Gastroesophageal sphincter (tissue), 4 donors: ENCODE measurements at regions not wholly inside any gene's neighbourhood (a gene's known extent, or its start where the extent isn't known, plus 50 kb on each side); places are given as distances from the start of the nearest gene placed in this dataset.

Source experiments
- ATAC-seq: fragments of 150-250 bp; one replicate; pipeline ENCODE4 v1.9.1; 2016; ENCODE audit warnings: mild to moderate bottlenecking, moderate library complexity
- H3K27ac ChIP-seq, 4 donors: fragments of 200-600 bp; sonication (generic) in 3 of 4; 1 replicate in 3 of 4; 2 replicates in 1 of 4; pipeline ENCODE4 v1.5.1; 2016 to 2019
- H3K27me3 ChIP-seq: fragments of 200-600 bp; sonication (generic); one replicate; pipeline ENCODE4 v1.5.1; 2019
- H3K36me3 ChIP-seq, 2 donors: fragments of 200-600 bp; sonication (generic); one replicate each; pipeline ENCODE4 v1.5.1; 2019; ENCODE audit warnings: control low read depth in 1 of 2
- H3K4me1 ChIP-seq, 3 donors: fragments of 200-600 bp; sonication (generic); 1 replicate in 2 of 3; 2 replicates in 1 of 3; pipeline ENCODE4 v1.5.1; 2016 to 2019; ENCODE audit warnings: control low read depth in 2 of 3
- H3K4me3 ChIP-seq, 2 donors: fragments of 200-600 bp; sonication (generic); one replicate each; pipeline ENCODE4 v1.5.1; 2019; ENCODE audit warnings: mild to moderate bottlenecking in 1 of 2, moderate library complexity in 1 of 2
- H3K9me3 ChIP-seq, 3 donors: fragments of 200-600 bp; sonication (generic); one replicate each; pipeline ENCODE4 v1.5.1; 2017 to 2019; ENCODE audit warnings: control low read depth in 2 of 3
- EP300 ChIP-seq: sonication (generic); formaldehyde crosslinking; IDR thresholded peaks from one replicate; pipeline ENCODE4 v1.6.1; 2017; ENCODE audit warnings: antibody characterized with exemption, mild to moderate bottlenecking
- POLR2A ChIP-seq, 2 donors: fragments of 450-650 bp; IDR thresholded peaks; one replicate each; pipeline ENCODE4 v1.6.1; 2017; ENCODE audit warnings: antibody characterized with exemption in 2 of 2, mild to moderate bottlenecking in 2 of 2, moderate library complexity in 1 of 2
- POLR2AphosphoS5 ChIP-seq: sonication (generic); formaldehyde crosslinking; IDR thresholded peaks from one replicate; pipeline ENCODE4 v1.6.1; 2017; ENCODE audit warnings: antibody characterized with exemption
- WGBS, 2 donors: methylation state at CpG; one replicate each; pipeline ENCODE4 v1.1.5; 2018; ENCODE audit warnings: low coverage in 1 of 2; 5-methylcytosine and 5-hydroxymethylcytosine counted together
- TF ChIP-seq, protein P1 (sequence below), 4 experiments: fragments of 200-600 bp in 2 of 4; fragments of 450-650 bp in 2 of 4; sonication (generic) in 1 of 4; IDR thresholded peaks; one replicate each; pipeline ENCODE4 v1.5.1; 2017 to 2019; ENCODE audit warnings: antibody characterized with exemption in 4 of 4, mild to moderate bottlenecking in 2 of 4, moderate library complexity in 2 of 4

DNA sequence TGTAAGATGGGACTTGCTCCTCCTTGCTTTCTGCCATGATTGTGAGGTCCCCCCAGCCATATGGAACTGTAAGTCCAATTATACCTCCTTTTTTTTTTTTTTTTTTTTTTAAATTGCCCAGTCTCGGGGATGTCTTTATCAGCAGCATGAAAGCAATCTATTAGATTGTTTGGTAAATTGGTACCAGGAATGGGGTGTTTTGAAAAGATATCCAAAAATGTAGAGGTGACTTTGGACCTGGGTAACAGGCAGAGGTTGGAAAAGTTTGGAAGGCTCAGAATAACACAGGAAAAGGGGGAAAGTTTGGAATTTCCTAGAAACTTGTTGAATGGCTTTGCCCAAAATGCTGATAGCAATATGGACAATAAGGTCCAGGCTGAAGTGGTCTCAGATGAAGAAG, 545.8 kb upstream of the ALCAM start:
- Histone ChIP-seq H3K4me1 (no peaks in the 10 kb centered on the region), H3K9me3 (peaks cover 0 to 18% (median 0%) of the 10 kb centered on the region in 3 donors), H3K4me3 (no peak overlapping the region), H3K27me3 (no peaks in the 10 kb centered on the region), H3K27ac (no peak overlapping the region), H3K36me3 (no peaks in the 10 kb centered on the region)
- TF ChIP-seq, protein P1, sequence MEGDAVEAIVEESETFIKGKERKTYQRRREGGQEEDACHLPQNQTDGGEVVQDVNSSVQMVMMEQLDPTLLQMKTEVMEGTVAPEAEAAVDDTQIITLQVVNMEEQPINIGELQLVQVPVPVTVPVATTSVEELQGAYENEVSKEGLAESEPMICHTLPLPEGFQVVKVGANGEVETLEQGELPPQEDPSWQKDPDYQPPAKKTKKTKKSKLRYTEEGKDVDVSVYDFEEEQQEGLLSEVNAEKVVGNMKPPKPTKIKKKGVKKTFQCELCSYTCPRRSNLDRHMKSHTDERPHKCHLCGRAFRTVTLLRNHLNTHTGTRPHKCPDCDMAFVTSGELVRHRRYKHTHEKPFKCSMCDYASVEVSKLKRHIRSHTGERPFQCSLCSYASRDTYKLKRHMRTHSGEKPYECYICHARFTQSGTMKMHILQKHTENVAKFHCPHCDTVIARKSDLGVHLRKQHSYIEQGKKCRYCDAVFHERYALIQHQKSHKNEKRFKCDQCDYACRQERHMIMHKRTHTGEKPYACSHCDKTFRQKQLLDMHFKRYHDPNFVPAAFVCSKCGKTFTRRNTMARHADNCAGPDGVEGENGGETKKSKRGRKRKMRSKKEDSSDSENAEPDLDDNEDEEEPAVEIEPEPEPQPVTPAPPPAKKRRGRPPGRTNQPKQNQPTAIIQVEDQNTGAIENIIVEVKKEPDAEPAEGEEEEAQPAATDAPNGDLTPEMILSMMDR (IDR thresholded peaks at IDR 0.05), result no peak
- TF ChIP-seq POLR2AphosphoS5, result no peak
- no peak for TF ChIP-seq EP300
- TF ChIP-seq POLR2A (IDR thresholded peaks at IDR 0.05), result no peak
- 67 to 100% methylated on average over 1 of the region's 1 CpG for WGBS, 2 donors
- ATAC-seq, result no peak

DNA sequence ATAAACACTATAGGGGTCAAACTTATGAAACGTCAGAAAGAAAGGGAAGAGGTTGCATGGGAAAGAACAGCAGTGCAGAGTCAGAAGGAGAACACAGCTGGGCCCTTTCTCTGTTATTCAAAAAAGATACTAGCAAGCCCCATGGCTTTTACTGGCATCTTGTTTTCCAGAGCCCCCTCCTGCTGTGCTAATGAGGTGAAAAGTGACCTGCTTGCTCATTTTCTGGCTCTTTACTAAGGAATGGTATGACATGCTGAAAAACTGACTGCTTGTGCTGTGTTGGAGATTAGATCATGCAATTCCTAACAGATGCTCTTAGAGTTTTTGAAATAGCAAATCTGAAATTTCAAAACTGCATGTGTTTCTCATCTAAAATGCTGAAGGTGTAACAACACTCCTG, 541.6 kb upstream of the ALCAM start:
- no peak for ATAC-seq
- no peak overlapping the region for H3K27ac ChIP-seq
- H3K36me3 ChIP-seq, result no peaks in the 10 kb centered on the region
- peaks cover 0 to 18% (median 0%) of the 10 kb centered on the region in 3 donors for H3K9me3 ChIP-seq
- 36 to 57% methylated on average over 1 of the region's 1 CpG for WGBS, 2 donors
- no peak overlapping the region for H3K4me3 ChIP-seq
- H3K4me1 ChIP-seq, result no peaks in the 10 kb centered on the region
- TF ChIP-seq EP300 (no peak), POLR2A (IDR thresholded peaks at IDR 0.05) (no peak), POLR2AphosphoS5 (no peak)
- TF ChIP-seq, protein P1 (IDR thresholded peaks at IDR 0.05), result no peak
- no peaks in the 10 kb centered on the region for H3K27me3 ChIP-seq

GRCh38 chr3:104831071-104831470, 535.6 kb upstream of the ALCAM start:
- 0 to 10% methylated on average over 2 of the region's 2 CpGs for WGBS, 2 donors
- TF ChIP-seq EP300 (no peak), POLR2A (IDR thresholded peaks at IDR 0.05) (no peak), POLR2AphosphoS5 (no peak)
- TF ChIP-seq, protein P1 (IDR thresholded peaks at IDR 0.05), result no peak
- Histone ChIP-seq H3K27ac (no peak overlapping the region), H3K9me3 (no peaks in the 10 kb centered on the region), H3K4me3 (no peak overlapping the region), H3K36me3 (no peaks in the 10 kb centered on the region), H3K27me3 (no peaks in the 10 kb centered on the region), H3K4me1 (no peaks in the 10 kb centered on the region)
- no peak for ATAC-seq

- TF ChIP-seq POLR2A (IDR thresholded peaks at IDR 0.05), result no peak
- TF ChIP-seq, protein P1 (IDR thresholded peaks at IDR 0.05), result no peak
- no peak for TF ChIP-seq EP300
- TF ChIP-seq POLR2AphosphoS5, result no peak
- Histone ChIP-seq H3K4me3 (no peak overlapping the region), H3K4me1 (no peaks in the 10 kb centered on the region), H3K27ac (no peak overlapping the region), H3K36me3 (no peaks in the 10 kb centered on the region), H3K27me3 (no peaks in the 10 kb centered on the region), H3K9me3 (no peaks in the 10 kb centered on the region)
- ATAC-seq, result no peak
These were observed 534.2 kb upstream of the ALCAM start for GRCh38 chr3:104832530-104832929.

GRCh38 chr3:104835376-104835775, 531.3 kb upstream of the ALCAM start:
- Histone ChIP-seq H3K36me3 (no peaks in the 10 kb centered on the region), H3K4me1 (no peaks in the 10 kb centered on the region), H3K27ac (no peak overlapping the region), H3K27me3 (no peaks in the 10 kb centered on the region), H3K4me3 (no peak overlapping the region), H3K9me3 (no peaks in the 10 kb centered on the region)
- TF ChIP-seq POLR2A (IDR thresholded peaks at IDR 0.05) (no peak), POLR2AphosphoS5 (no peak), EP300 (no peak)
- TF ChIP-seq, protein P1 (IDR thresholded peaks at IDR 0.05), result no peak
- ATAC-seq, result no peak
- 95 to 100% methylated on average over 1 of the region's 1 CpG for WGBS, 2 donors
